Stimulated activated effector memory CD8-positive, alpha-beta T cell treated with anti-CD3 and anti-CD28 coated beads, Interleukin-12 subunit alpha, Interleukin-12 subunit beta, amount 100 ng/mL, for 72 hours (primary cell): ENCODE measurements at regions not wholly inside any gene's neighbourhood (a gene's known extent, or its start where the extent isn't known, plus 50 kb on each side); places are given as distances from the start of the nearest gene placed in this dataset.

Experiments
- ATAC-seq: fragments of 150-1000 bp; cut with Tn5 transposase; 2 replicates; pipeline ENCODE4 v1.10.0; 2021
- DNase-seq, 2 donors: peaks; one replicate each; pipeline ENCODE4 v3.0.0; 2021 to 2022; ENCODE audit warnings: low spot score in 2 of 2
- H3K27ac Mint-ChIP-seq: one replicate; pipeline ENCODE4 v1.8.0; 2022; ENCODE audit warnings: mild to moderate bottlenecking, mixed read lengths
- H3K36me3 Mint-ChIP-seq: one replicate; pipeline ENCODE4 v1.8.0; 2022; ENCODE audit warnings: mild to moderate bottlenecking, mixed read lengths
- H3K4me1 Mint-ChIP-seq: one replicate; pipeline ENCODE4 v1.8.0; 2022; ENCODE audit warnings: mixed read lengths
- H3K4me3 Mint-ChIP-seq: one replicate; pipeline ENCODE4 v1.8.0; 2022; ENCODE audit warnings: mild to moderate bottlenecking, mixed read lengths
- H3K9me3 Mint-ChIP-seq: one replicate; pipeline ENCODE4 v1.8.0; 2022; ENCODE audit warnings: mixed read lengths

DNA sequence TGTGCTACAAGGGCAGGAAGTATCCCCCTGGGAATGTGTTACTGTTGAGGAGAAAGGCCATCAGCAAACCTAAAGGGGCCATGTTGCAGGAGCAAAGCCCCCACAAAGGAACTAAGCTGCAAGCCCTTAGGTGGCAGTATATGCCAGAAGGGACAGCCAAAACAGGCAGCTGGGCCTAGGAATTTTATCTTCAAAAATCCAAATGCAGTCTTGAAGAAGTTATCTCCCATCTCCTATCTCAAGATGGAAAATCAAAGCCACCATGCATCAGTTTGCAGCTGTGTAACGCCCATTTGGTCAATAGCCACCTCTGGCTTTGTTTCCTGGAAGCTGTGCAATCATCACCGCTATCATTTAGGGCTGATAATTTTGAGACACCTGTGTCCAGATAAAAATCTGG lies 400.3 kb downstream of the ARHGEF28 start:
- H3K36me3 Mint-ChIP-seq, result no peaks in the 10 kb centered on the region
- DNase-seq, result no peak
- no peak for ATAC-seq
- H3K27ac Mint-ChIP-seq, result no peak overlapping the region
- H3K4me1 Mint-ChIP-seq, result no peaks in the 10 kb centered on the region
- H3K9me3 Mint-ChIP-seq, result no peaks in the 10 kb centered on the region
- H3K4me3 Mint-ChIP-seq, result no peak overlapping the region

GRCh38 chr5:74021126-74021525 lies 395.1 kb downstream of the ARHGEF28 start:
- Mint-ChIP-seq H3K27ac (no peak overlapping the region), H3K4me1 (no peaks in the 10 kb centered on the region), H3K4me3 (no peak overlapping the region), H3K9me3 (no peaks in the 10 kb centered on the region), H3K36me3 (no peaks in the 10 kb centered on the region)
- ATAC-seq (no peak), DNase-seq (no peak)

- no peaks in the 10 kb centered on the region for H3K36me3 Mint-ChIP-seq
- ATAC-seq, result no peak
- H3K27ac Mint-ChIP-seq, result no peak overlapping the region
- no peak for DNase-seq
- no peak overlapping the region for H3K4me3 Mint-ChIP-seq
- H3K4me1 Mint-ChIP-seq, result no peaks in the 10 kb centered on the region
- no peaks in the 10 kb centered on the region for H3K9me3 Mint-ChIP-seq
Observed at GRCh38 chr5:74020503-74020902, 394.5 kb downstream of the ARHGEF28 start.

GRCh38 chr5:74019923-74020322 lies 393.9 kb downstream of the ARHGEF28 start:
- ATAC-seq, result no peak
- H3K4me3 Mint-ChIP-seq, result no peak overlapping the region
- no peak overlapping the region for H3K27ac Mint-ChIP-seq
- no peaks in the 10 kb centered on the region for H3K4me1 Mint-ChIP-seq
- no peaks in the 10 kb centered on the region for H3K36me3 Mint-ChIP-seq
- H3K9me3 Mint-ChIP-seq, result no peaks in the 10 kb centered on the region
- no peak for DNase-seq

GRCh38 chr5:74017786-74018211 lies 391.8 kb downstream of the ARHGEF28 start:
- no peaks in the 10 kb centered on the region for H3K4me1 Mint-ChIP-seq
- no peaks in the 10 kb centered on the region for H3K36me3 Mint-ChIP-seq
- H3K27ac Mint-ChIP-seq, result no peak overlapping the region
- DNase-seq (no peak), ATAC-seq (no peak)
- H3K4me3 Mint-ChIP-seq, result no peak overlapping the region
- no peaks in the 10 kb centered on the region for H3K9me3 Mint-ChIP-seq

DNA sequence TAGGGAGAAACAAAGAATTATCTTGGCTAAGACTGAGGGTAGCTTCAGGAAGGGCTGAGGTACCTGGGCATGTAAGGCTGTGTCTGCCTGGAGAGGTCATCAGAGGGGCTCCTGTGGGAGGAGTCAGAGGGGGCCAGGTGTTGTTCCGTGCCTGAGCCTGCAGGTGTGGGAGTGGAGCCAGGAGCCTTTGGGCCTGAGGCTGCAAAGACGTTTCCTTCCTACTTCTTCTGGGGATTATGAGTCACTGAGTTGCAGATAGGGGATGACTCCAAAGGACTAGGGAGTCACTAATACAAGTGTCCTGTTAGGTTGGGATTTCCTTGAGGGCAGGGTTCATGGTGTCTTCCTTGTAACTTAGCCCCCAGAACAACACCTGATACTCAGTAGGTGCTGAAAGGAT lies 391.1 kb downstream of the ARHGEF28 start:
- DNase-seq (no peak), ATAC-seq (no peak)
- Mint-ChIP-seq H3K4me3 (no peak overlapping the region), H3K4me1 (no peaks in the 10 kb centered on the region), H3K9me3 (no peaks in the 10 kb centered on the region), H3K36me3 (no peaks in the 10 kb centered on the region), H3K27ac (no peak overlapping the region)

DNA sequence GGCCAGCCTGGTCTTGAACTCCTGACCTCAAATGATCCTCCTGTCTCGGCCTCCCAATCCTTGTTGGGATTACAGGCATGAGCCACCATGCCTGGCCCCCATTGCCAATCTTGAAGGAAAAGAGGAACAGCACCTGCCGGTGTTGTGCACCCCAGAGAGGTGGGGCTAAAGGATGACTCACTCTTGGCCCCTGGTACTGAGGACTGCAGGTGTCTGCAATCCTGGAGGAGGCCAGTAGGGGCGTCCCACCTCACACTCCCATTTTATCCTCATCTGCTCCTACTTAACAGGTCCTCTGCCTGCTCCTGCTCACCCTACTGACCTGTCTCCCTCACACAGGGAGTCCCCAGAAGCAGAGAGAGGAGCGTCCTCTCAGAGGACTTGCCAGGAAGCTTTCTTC lies 390.4 kb downstream of the ARHGEF28 start:
- H3K36me3 Mint-ChIP-seq, result no peaks in the 10 kb centered on the region
- no peaks in the 10 kb centered on the region for H3K4me1 Mint-ChIP-seq
- H3K27ac Mint-ChIP-seq, result no peak overlapping the region
- H3K9me3 Mint-ChIP-seq, result no peaks in the 10 kb centered on the region
- no peak for ATAC-seq
- DNase-seq, result no peak
- H3K4me3 Mint-ChIP-seq, result no peak overlapping the region

GRCh38 chr5:74015716-74016115 lies 389.7 kb downstream of the ARHGEF28 start:
- Mint-ChIP-seq H3K27ac (no peak overlapping the region), H3K9me3 (no peaks in the 10 kb centered on the region), H3K36me3 (no peaks in the 10 kb centered on the region), H3K4me3 (no peak overlapping the region), H3K4me1 (no peaks in the 10 kb centered on the region)
- DNase-seq (no peak), ATAC-seq (no peak)

DNA sequence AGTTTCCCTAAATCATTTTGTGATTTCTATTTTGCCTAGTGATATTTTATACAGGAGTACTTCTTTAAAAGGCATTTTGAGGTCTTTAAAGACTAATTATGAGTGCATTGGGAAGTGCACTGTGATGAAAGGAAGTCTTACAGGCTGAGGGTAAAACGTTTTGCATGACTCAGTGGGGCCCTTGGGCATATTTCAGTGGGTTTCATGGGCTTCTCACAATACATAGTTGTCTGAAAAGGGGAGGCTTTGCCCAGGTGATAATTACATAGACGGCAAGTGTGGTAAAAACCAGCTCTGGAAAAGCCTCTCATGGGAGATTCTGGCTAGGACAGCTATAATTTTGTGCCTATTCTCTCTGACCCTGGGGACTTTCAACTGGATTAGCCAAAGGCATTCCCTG lies 387.2 kb downstream of the ARHGEF28 start:
- Mint-ChIP-seq H3K36me3 (no peaks in the 10 kb centered on the region), H3K27ac (no peak overlapping the region), H3K9me3 (no peaks in the 10 kb centered on the region), H3K4me1 (no peaks in the 10 kb centered on the region), H3K4me3 (no peak overlapping the region)
- DNase-seq (no peak), ATAC-seq (no peak)

- H3K4me3 Mint-ChIP-seq, result no peak overlapping the region
- no peaks in the 10 kb centered on the region for H3K36me3 Mint-ChIP-seq
- ATAC-seq (no peak), DNase-seq (no peak)
- H3K4me1 Mint-ChIP-seq, result no peaks in the 10 kb centered on the region
- H3K27ac Mint-ChIP-seq, result no peak overlapping the region
- no peaks in the 10 kb centered on the region for H3K9me3 Mint-ChIP-seq
Observed at GRCh38 chr5:74009502-74009901, 383.5 kb downstream of the ARHGEF28 start.

DNA sequence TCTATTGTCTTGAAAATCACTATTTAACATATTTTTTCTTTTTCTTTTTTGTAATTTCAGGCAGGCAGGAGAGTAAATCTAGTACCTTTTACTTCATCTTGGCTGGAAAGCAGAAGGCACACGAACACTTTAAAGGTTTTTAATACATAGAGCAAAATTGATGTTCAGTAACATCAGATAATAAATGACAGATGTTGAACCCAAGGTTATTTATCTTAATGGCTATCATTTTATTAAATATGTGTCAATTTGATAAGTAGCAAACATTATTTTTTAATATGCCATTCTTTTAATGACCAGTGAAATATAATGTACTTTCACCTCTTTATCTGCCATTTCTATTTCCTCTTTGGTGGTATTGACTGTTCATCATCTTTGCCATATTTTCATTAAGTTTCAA lies 381.2 kb downstream of the ARHGEF28 start:
- no peaks in the 10 kb centered on the region for H3K4me1 Mint-ChIP-seq
- H3K36me3 Mint-ChIP-seq, result no peaks in the 10 kb centered on the region
- DNase-seq, result no peak
- H3K27ac Mint-ChIP-seq, result no peak overlapping the region
- H3K9me3 Mint-ChIP-seq, result no peaks in the 10 kb centered on the region
- no peak for ATAC-seq
- no peak overlapping the region for H3K4me3 Mint-ChIP-seq

GRCh38 chr5:73999297-73999696 lies 373.3 kb downstream of the ARHGEF28 start:
- Mint-ChIP-seq H3K27ac (no peak overlapping the region), H3K4me1 (no peaks in the 10 kb centered on the region), H3K9me3 (no peaks in the 10 kb centered on the region), H3K36me3 (no peaks in the 10 kb centered on the region), H3K4me3 (no peak overlapping the region)
- no peak for DNase-seq
- ATAC-seq, result no peak

- no peak for DNase-seq
- peaks cover 3% of the 10 kb centered on the region for H3K9me3 Mint-ChIP-seq
- H3K27ac Mint-ChIP-seq, result no peak overlapping the region
- no peaks in the 10 kb centered on the region for H3K36me3 Mint-ChIP-seq
- H3K4me3 Mint-ChIP-seq, result no peak overlapping the region
- no peak for ATAC-seq
- H3K4me1 Mint-ChIP-seq, result no peaks in the 10 kb centered on the region
Observed at GRCh38 chr5:73998489-73998888, 372.5 kb downstream of the ARHGEF28 start.

DNA sequence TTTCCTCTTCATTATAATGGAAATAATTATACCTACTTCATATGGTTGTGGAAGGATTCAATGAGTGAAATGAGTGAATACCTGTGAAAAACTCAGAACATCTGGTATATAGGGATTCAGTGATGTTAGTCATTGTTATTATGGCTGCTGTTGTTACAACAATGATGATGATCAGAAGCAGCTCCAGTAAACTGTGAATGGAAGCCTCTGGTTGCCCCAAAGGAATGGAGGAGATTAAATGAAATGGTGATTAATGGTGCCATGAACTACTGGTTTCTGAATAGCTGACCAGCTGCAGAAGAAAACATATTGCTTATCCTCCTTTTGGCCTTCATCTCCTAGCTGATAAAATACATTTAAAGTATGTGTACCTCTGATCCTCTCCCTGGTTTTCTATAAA lies 372.0 kb downstream of the ARHGEF28 start:
- H3K4me3 Mint-ChIP-seq, result no peak overlapping the region

DNA sequence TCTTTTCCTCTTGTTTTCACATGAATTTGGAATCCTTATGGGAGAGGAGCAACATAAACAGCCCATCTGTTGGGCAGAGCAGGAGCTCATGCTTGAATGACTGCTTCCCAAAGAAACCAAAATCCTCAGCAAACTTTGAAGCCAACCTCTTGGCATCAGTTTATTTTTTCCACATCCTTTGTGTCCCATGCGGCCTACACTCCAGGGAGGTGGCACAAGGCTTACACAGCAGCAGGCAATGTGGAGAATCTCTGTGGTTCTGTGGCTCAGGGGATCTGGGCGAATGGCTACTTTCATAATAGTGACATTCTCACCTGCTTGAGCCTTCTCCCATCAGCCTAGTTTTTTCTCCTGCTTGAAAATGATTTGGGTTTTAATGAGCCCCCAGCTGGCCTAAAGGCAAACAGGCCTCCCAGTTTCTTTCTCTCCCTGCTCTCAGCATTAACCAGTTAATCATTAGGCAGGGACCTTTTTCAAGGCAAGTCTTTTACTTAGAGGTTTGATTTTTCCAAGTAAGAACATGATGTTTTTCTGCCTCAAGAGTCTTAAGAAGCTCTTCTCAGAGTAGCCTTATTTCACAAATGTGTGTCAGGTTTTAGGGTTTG lies 370.3 kb downstream of the ARHGEF28 start:
- Mint-ChIP-seq H3K27ac (no peak overlapping the region), H3K4me1 (no peaks in the 10 kb centered on the region), H3K9me3 (peaks cover 4% of the 10 kb centered on the region), H3K36me3 (no peaks in the 10 kb centered on the region), H3K4me3 (no peak overlapping the region)
- DNase-seq (no peak), ATAC-seq (no peak)

More for the DNA sequence above, 372.0 kb downstream of the ARHGEF28 start:
- ATAC-seq, result no peak
- H3K27ac Mint-ChIP-seq, result no peak overlapping the region
- no peaks in the 10 kb centered on the region for H3K36me3 Mint-ChIP-seq
- no peaks in the 10 kb centered on the region for H3K4me1 Mint-ChIP-seq
- DNase-seq, result no peak
- peaks cover 4% of the 10 kb centered on the region for H3K9me3 Mint-ChIP-seq

DNA sequence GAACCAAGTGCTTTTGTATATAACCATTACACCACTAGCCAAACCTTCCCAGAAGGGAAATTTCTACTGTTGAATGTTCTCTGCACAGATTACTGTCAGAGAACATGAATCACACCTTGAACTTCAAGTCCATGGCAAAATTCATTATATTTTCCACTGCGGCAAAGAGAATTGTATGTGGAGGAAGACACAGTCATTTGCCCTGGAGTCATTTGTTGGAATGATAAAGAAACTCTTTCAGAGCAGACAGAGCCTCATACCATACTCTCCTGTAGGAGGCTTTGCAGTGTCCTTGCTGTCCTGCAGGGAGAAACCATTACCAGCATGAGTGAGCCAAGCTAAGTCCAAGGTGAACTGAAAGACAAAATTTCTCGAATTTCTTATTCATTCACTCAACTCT lies 369.0 kb downstream of the ARHGEF28 start:
- Mint-ChIP-seq H3K4me3 (no peak overlapping the region), H3K36me3 (no peaks in the 10 kb centered on the region), H3K4me1 (no peaks in the 10 kb centered on the region), H3K27ac (no peak overlapping the region), H3K9me3 (peaks cover 4% of the 10 kb centered on the region)
- no peak for DNase-seq
- no peak for ATAC-seq
